ENCODE measurements at regions not wholly inside any gene's neighbourhood (a gene's known extent, or its start where the extent isn't known, plus 50 kb on each side); places are given as distances from the start of the nearest gene placed in this dataset.

DNA sequence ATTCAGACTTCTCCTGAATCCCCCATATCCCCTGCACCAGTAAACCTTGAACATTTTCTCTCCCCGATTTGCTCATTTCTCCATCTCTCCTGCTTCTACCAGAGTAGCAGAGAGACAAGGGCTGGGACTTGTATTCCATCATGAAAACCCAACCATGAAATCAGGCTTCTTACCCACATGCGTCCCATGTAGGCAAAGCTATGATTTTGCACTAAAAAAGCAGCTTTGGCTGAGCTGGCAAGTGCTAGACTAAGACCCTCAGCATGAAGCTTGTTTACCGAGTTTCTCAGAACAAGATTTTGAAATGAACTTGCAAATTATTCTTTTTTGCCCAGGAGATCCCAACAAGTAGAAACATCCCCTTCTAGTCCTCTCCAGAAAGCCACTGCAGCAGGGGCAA lies 80.3 kb upstream of the RFLNA start:
- Histone ChIP-seq H3K4me3 (ENCODE audit: extremely low read depth in 1 of 4, insufficient read depth in 2 of 4, low read depth in 3 of 4, low read length in 4 of 4) (no peak overlapping the region), H3K14ac (ENCODE audit: insufficient read length) (no peak overlapping the region), H3K9ac (replicated peaks in 1 of 4; ENCODE audit: extremely low read depth in 1 of 4, low read depth in 3 of 4, low read length in 3 of 4) (no peak overlapping the region), H4K20me1 (replicated peaks in 1 of 2; ENCODE audit: control insufficient read depth in 1 of 2, insufficient read depth in 2 of 2, low read length in 2 of 2) (no peaks in the 10 kb centered on the region), H3K4me2 (ENCODE audit: insufficient read depth in 1 of 2, low read depth in 2 of 2, low read length in 2 of 2) (no peak overlapping the region), H4K5ac (ENCODE audit: insufficient read length, low read depth, low read length) (no peak overlapping the region), H3K23ac (ENCODE audit: insufficient read length) (no peak overlapping the region), H3K27me3 (replicated peaks in 1 of 4; ENCODE audit: control insufficient read depth in 3 of 4, extremely low read depth in 1 of 4, insufficient read depth in 3 of 4, low read length in 3 of 4) (no peaks in the 10 kb centered on the region), H3K27ac (ENCODE audit: low read depth, low read length) (no peak overlapping the region), H3K79me2 (ENCODE audit: control insufficient read depth in 1 of 2, insufficient read depth in 2 of 2, low read length in 2 of 2) (no peaks in the 10 kb centered on the region), H4K91ac (replicated peaks; ENCODE audit: insufficient read length, low read length) (no peak overlapping the region), H3K79me1 (ENCODE audit: low read depth, low read length) (no peaks in the 10 kb centered on the region), H3K36me3 (ENCODE audit: control insufficient read depth in 2 of 4, insufficient read depth in 4 of 4, low read length in 3 of 4) (no peaks in the 10 kb centered on the region), H2BK12ac (ENCODE audit: low read depth, low read length) (no peak overlapping the region), H3K4ac (replicated peaks; ENCODE audit: insufficient read length, low read depth, low read length) (no peak overlapping the region), H3K18ac (ENCODE audit: extremely low read depth, low read length) (no peak overlapping the region), H2BK15ac (ENCODE audit: low read length) (no peak overlapping the region), H3K9me3 (ENCODE audit: insufficient read depth in 2 of 2, low read depth in 1 of 2, low read length in 1 of 2) (peaks cover 10 to 11% of the 10 kb centered on the region in 2 experiments; a peak in 3 of 4 replicates), H3K4me1 (replicated peaks in 1 of 4; ENCODE audit: control insufficient read depth in 3 of 4, insufficient read depth in 4 of 4, low read length in 3 of 4) (peaks cover 0 to 3% (median 0%) of the 10 kb centered on the region in 4 experiments; a peak in 1 of 7 replicates), H4K8ac (ENCODE audit: extremely low read depth, insufficient read depth, low read length) (no peak overlapping the region), H2AK5ac (ENCODE audit: low read depth, low read length) (no peak overlapping the region), H2BK20ac (ENCODE audit: low read length) (no peak overlapping the region), H2AFZ (ENCODE audit: low read length) (no peak overlapping the region), H3K56ac (replicated peaks; ENCODE audit: insufficient read length, low read depth, low read length) (no peak overlapping the region), H3K23me2 (ENCODE audit: low read depth, low read length) (no peaks in the 10 kb centered on the region), H2BK5ac (ENCODE audit: low read depth, low read length) (no peak overlapping the region), H2BK120ac (replicated peaks; ENCODE audit: low read depth, low read length) (no peak overlapping the region)
- FAIRE-seq, result no peak
- CTCF ChIA-PET (ENCODE audit: partially characterized antibody), result interaction anchor here (0.5 to 0.6 kb wide), 2 partner anchors 90 to 328 kb away, joined by 3 read pairs; no protein-coding TSS in a partner anchor
- POLR2A ChIA-PET (ENCODE audit: partially characterized antibody), result no interaction called here
- 93% methylated on average over 3 of the region's 3 CpGs; no CpG with 5 or more reads in 1 of the 2 experiments for WGBS, 2 experiments (ENCODE audit: extremely low coverage in 1 of 2, insufficient coverage in 1 of 2, insufficient read length in 1 of 2, insufficient replicate concordance in 2 of 2, low coverage in 1 of 2, low lambda C conversion rate in 2 of 2, missing lambda C conversion rate in 1 of 2)
- no peak for DNase-seq (ENCODE audit: low read depth in 1 of 2, low spot score in 2 of 2)
- no peak for TF ChIP-seq CREB1 (IDR thresholded peaks at IDR 0.05)
- TF ChIP-seq GABPA (IDR thresholded peaks at IDR 0.05; ENCODE audit: borderline replicate concordance, insufficient read depth, low read length), result no peak
- TF ChIP-seq NANOG (IDR thresholded peaks at IDR 0.05; ENCODE audit: insufficient read depth, low read depth, low read length, poor library complexity, severe bottlenecking), result no peak
- no peak for TF ChIP-seq SP2 (IDR thresholded peaks at IDR 0.05; ENCODE audit: low read length)
- no peak for TF ChIP-seq JUND (IDR thresholded peaks at IDR 0.05; ENCODE audit: low read length)
- TF ChIP-seq E2F6 (IDR thresholded peaks at IDR 0.05), result no peak
- no peak for TF ChIP-seq MAFK (IDR thresholded peaks at IDR 0.05; ENCODE audit: low read depth, low read length)
- TF ChIP-seq, protein P1, sequence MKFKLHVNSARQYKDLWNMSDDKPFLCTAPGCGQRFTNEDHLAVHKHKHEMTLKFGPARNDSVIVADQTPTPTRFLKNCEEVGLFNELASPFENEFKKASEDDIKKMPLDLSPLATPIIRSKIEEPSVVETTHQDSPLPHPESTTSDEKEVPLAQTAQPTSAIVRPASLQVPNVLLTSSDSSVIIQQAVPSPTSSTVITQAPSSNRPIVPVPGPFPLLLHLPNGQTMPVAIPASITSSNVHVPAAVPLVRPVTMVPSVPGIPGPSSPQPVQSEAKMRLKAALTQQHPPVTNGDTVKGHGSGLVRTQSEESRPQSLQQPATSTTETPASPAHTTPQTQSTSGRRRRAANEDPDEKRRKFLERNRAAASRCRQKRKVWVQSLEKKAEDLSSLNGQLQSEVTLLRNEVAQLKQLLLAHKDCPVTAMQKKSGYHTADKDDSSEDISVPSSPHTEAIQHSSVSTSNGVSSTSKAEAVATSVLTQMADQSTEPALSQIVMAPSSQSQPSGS (IDR thresholded peaks at IDR 0.05; ENCODE audit: low read length), result no peak
- no peak for TF ChIP-seq ASH2L (IDR thresholded peaks at IDR 0.05; ENCODE audit: low read length)
- TF ChIP-seq PHF8 (conservative IDR thresholded peaks at IDR 0.05; ENCODE audit: low read depth, low read length), result no peak
- TF ChIP-seq SRF (IDR thresholded peaks at IDR 0.05; ENCODE audit: low read depth, low read length), result no peak
